H1 (cell line): ENCODE measurements at regions not wholly inside any gene's neighbourhood (a gene's known extent, or its start where the extent isn't known, plus 50 kb on each side); places are given as distances from the start of the nearest gene placed in this dataset.

Source experiments
- CTCF ChIA-PET: fragments of 300-600 bp; sonication (Branson Sonifier 250); formaldehyde crosslinking; loops from one replicate; lab custom pipeline; 2021; ENCODE audit not compliant: partially characterized antibody; lab: Charles Lee
- POLR2A ChIA-PET: fragments of 300-600 bp; sonication (Branson Sonifier 250); formaldehyde crosslinking; loops from one replicate; lab custom pipeline; 2021; ENCODE audit warnings: inconsistent platforms; ENCODE audit not compliant: partially characterized antibody; lab: Charles Lee
- DNase-seq, 2 experiments: peaks; one replicate each; pipeline versions ENCODE4 v3.0.0 to v3.0.0-alpha.2; 2010 to 2022; ENCODE audit warnings: low spot score in 2 of 2, low read depth in 1 of 2, mixed read lengths in 1 of 2
- FAIRE-seq: peaks from 2 replicates; lab custom pipeline; 2011; peaks lifted over from hg19 to GRCh38; lab: Jason Lieb, UNC
- H2AFZ ChIP-seq: 2 replicates; pipeline ENCODE4 v1.8.1; 2012; ENCODE audit warnings: low read length, inconsistent platforms
- H2AK5ac ChIP-seq: 2 replicates; pipeline ENCODE4 v1.6.1; 2013; ENCODE audit warnings: low read depth, low read length
- H2BK120ac ChIP-seq: replicated peaks from 2 replicates; pipeline ENCODE3; 2013; ENCODE audit warnings: low read depth, low read length, inconsistent platforms
- H2BK12ac ChIP-seq: 2 replicates; pipeline ENCODE4 v1.6.1; 2013; ENCODE audit warnings: low read depth, low read length
- H2BK15ac ChIP-seq: 2 replicates; pipeline ENCODE4 v1.6.1; 2013; ENCODE audit warnings: low read length
- H2BK20ac ChIP-seq: 2 replicates; pipeline ENCODE4 v1.6.1; 2013; ENCODE audit warnings: low read length
- H2BK5ac ChIP-seq: 2 replicates; pipeline ENCODE4 v1.6.1; 2013; ENCODE audit warnings: low read depth, low read length
- H3K14ac ChIP-seq: 2 replicates; pipeline ENCODE4 v1.6.1; 2013; ENCODE audit warnings: inconsistent platforms; ENCODE audit not compliant: insufficient read length
- H3K18ac ChIP-seq: 2 replicates; pipeline ENCODE4 v1.6.1; 2013; ENCODE audit warnings: low read length; ENCODE audit errors: extremely low read depth
- H3K23ac ChIP-seq: 2 replicates; pipeline ENCODE4 v1.6.1; 2013; ENCODE audit warnings: inconsistent platforms; ENCODE audit not compliant: insufficient read length
- H3K23me2 ChIP-seq: 2 replicates; pipeline ENCODE4 v1.6.1; 2013; ENCODE audit warnings: low read depth, low read length
- H3K27ac ChIP-seq: 2 replicates; pipeline ENCODE4 v1.6.1; 2011; ENCODE audit warnings: low read depth, low read length, inconsistent platforms
- H3K27me3 ChIP-seq, 4 experiments: replicated peaks in 1 of 4; 1 replicate in 1 of 4; 2 replicates in 3 of 4; pipeline versions ENCODE4 v1.6.1 to v1.8.1; 2011 to 2013; ENCODE audit warnings: low read length in 3 of 4, mild to moderate bottlenecking in 3 of 4, inconsistent platforms in 2 of 4, mixed read lengths in 2 of 4, moderate library complexity in 1 of 4; ENCODE audit not compliant: control insufficient read depth in 3 of 4, insufficient read depth in 3 of 4; ENCODE audit errors: extremely low read depth in 1 of 4
- H3K36me3 ChIP-seq, 4 experiments: 2 replicates each; pipeline versions ENCODE4 v1.6.1 to v1.8.1; 2011 to 2013; ENCODE audit warnings: mild to moderate bottlenecking in 4 of 4, low read length in 3 of 4, moderate library complexity in 2 of 4, control low read depth in 1 of 4, inconsistent platforms in 1 of 4; ENCODE audit not compliant: insufficient read depth in 4 of 4, control insufficient read depth in 2 of 4
- H3K4ac ChIP-seq: replicated peaks from 2 replicates; pipeline ENCODE3; 2013; ENCODE audit warnings: low read length, low read depth, mixed read lengths, inconsistent platforms; ENCODE audit not compliant: insufficient read length
- H3K4me1 ChIP-seq, 4 experiments: replicated peaks in 1 of 4; 1 replicate in 1 of 4; 2 replicates in 3 of 4; pipeline versions ENCODE4 v1.6.1 to v1.8.1; 2011 to 2013; ENCODE audit warnings: low read length in 3 of 4, inconsistent platforms in 2 of 4, mixed read lengths in 1 of 4; ENCODE audit not compliant: insufficient read depth in 4 of 4, control insufficient read depth in 3 of 4
- H3K4me2 ChIP-seq, 2 experiments: 2 replicates each; pipeline versions ENCODE4 v1.6.1 to v1.8.1; 2011 to 2013; ENCODE audit warnings: low read depth in 2 of 2, low read length in 2 of 2, control low read depth in 1 of 2, inconsistent platforms in 1 of 2, mild to moderate bottlenecking in 1 of 2; ENCODE audit not compliant: insufficient read depth in 1 of 2
- H3K4me3 ChIP-seq, 4 experiments: fragments of 200-600, 300-600 bp in 1 of 4; sonication (generic), shearing (Covaris generic), sonication (Bioruptor Twin) in 1 of 4; 2 replicates each; pipeline versions ENCODE4 v1.5.1 to v1.8.1; 2011 to 2016; ENCODE audit warnings: low read length in 4 of 4, low read depth in 3 of 4, control low read depth in 2 of 4, inconsistent platforms in 2 of 4, mild to moderate bottlenecking in 2 of 4, mixed read lengths in 1 of 4, moderate library complexity in 1 of 4; ENCODE audit not compliant: insufficient read depth in 2 of 4; ENCODE audit errors: extremely low read depth in 1 of 4
- H3K56ac ChIP-seq: replicated peaks from 2 replicates; pipeline ENCODE3; 2013; ENCODE audit warnings: low read depth, mild to moderate bottlenecking, mixed read lengths, low read length, inconsistent platforms; ENCODE audit not compliant: insufficient read length
- H3K79me1 ChIP-seq: 2 replicates; pipeline ENCODE4 v1.6.1; 2013; ENCODE audit warnings: low read depth, low read length, control low read depth
- H3K79me2 ChIP-seq, 2 experiments: 2 replicates each; pipeline versions ENCODE4 v1.6.1 to v1.8.1; 2012 to 2013; ENCODE audit warnings: low read length in 2 of 2, mild to moderate bottlenecking in 2 of 2, inconsistent platforms in 1 of 2; ENCODE audit not compliant: insufficient read depth in 2 of 2, control insufficient read depth in 1 of 2
- H3K9ac ChIP-seq, 4 experiments: replicated peaks in 1 of 4; 1 replicate in 1 of 4; 2 replicates in 3 of 4; pipeline versions ENCODE4 v1.6.1 to v1.8.1; 2011 to 2013; ENCODE audit warnings: low read depth in 3 of 4, low read length in 3 of 4, control low read depth in 2 of 4, mild to moderate bottlenecking in 2 of 4, moderate library complexity in 2 of 4, inconsistent platforms in 1 of 4; ENCODE audit errors: extremely low read depth in 1 of 4
- H3K9me3 ChIP-seq, 2 experiments: 2 replicates each; pipeline versions ENCODE4 v1.6.1 to v1.8.1; 2012 to 2013; ENCODE audit warnings: mild to moderate bottlenecking in 2 of 2, moderate library complexity in 2 of 2, control low read depth in 1 of 2, inconsistent platforms in 1 of 2, low read depth in 1 of 2, low read length in 1 of 2, mixed read lengths in 1 of 2; ENCODE audit not compliant: insufficient read depth in 2 of 2
- H4K20me1 ChIP-seq, 2 experiments: replicated peaks in 1 of 2; 2 replicates each; pipeline versions ENCODE3 to v1.8.1; 2011 to 2013; ENCODE audit warnings: inconsistent platforms in 2 of 2, low read length in 2 of 2, mild to moderate bottlenecking in 1 of 2; ENCODE audit not compliant: insufficient read depth in 2 of 2, control insufficient read depth in 1 of 2
- H4K5ac ChIP-seq: 2 replicates; pipeline ENCODE4 v1.6.1; 2013; ENCODE audit warnings: low read length, low read depth, mixed read lengths, inconsistent platforms; ENCODE audit not compliant: insufficient read length
- H4K8ac ChIP-seq: 2 replicates; pipeline ENCODE4 v1.8.0; 2013; ENCODE audit warnings: mild to moderate bottlenecking, moderate library complexity, low read length, inconsistent platforms; ENCODE audit not compliant: insufficient read depth; ENCODE audit errors: extremely low read depth
- H4K91ac ChIP-seq: replicated peaks from 2 replicates; pipeline ENCODE3; 2013; ENCODE audit warnings: low read length, mixed read lengths, inconsistent platforms; ENCODE audit not compliant: insufficient read length
- CTCF ChIP-seq, 3 experiments: IDR thresholded peaks; 1 replicate in 2 of 3; 2 replicates in 1 of 3; pipeline versions ENCODE4 v1.5.1 to v1.6.1; 2011; ENCODE audit warnings: low read length in 3 of 3, mild to moderate bottlenecking in 3 of 3, inconsistent platforms in 2 of 3, low read depth in 1 of 3, moderate library complexity in 1 of 3; ENCODE audit not compliant: insufficient read depth in 1 of 3; ENCODE audit errors: control extremely low read depth in 1 of 3
- WGBS, 2 experiments: shearing (Covaris generic) in 1 of 2; methylation state at CpG; one replicate each; pipeline versions ENCODE4 v1.1.6 to v1.1.7; 2013 to 2015; ENCODE audit warnings: low lambda C conversion rate in 2 of 2, mixed read lengths in 2 of 2, inconsistent platforms in 1 of 2, low coverage in 1 of 2, missing lambda C conversion rate in 1 of 2; ENCODE audit not compliant: insufficient replicate concordance in 2 of 2, insufficient coverage in 1 of 2, insufficient read length in 1 of 2; ENCODE audit errors: extremely low coverage in 1 of 2, missing lambda C conversion rate in 1 of 2; 5-methylcytosine and 5-hydroxymethylcytosine counted together

GRCh38 chr12:19718401-19718800, 279.1 kb downstream of the AEBP2 start:
- no peaks in the 10 kb centered on the region for H3K23me2 ChIP-seq
- H2BK15ac ChIP-seq = no peak overlapping the region
- no peaks in the 10 kb centered on the region for H3K27me3 ChIP-seq
- no peaks in the 10 kb centered on the region for H3K36me3 ChIP-seq
- POLR2A ChIA-PET = no interaction called here
- no peak overlapping the region for H3K56ac ChIP-seq
- TF ChIP-seq CTCF (IDR thresholded peaks at IDR 0.05; ENCODE audit: control extremely low read depth in 1 of 3, insufficient read depth in 1 of 3, low read depth in 1 of 3, low read length in 3 of 3) = no peak
- TF ChIP-seq, all 59 proteins: peak for 0
- Histone ChIP-seq H3K18ac (no peak overlapping the region), H4K20me1 (no peaks in the 10 kb centered on the region), H2AFZ (no peak overlapping the region), H2BK120ac (no peak overlapping the region), H2AK5ac (no peak overlapping the region), H3K79me1 (no peaks in the 10 kb centered on the region), H3K4me2 (no peak overlapping the region), H3K4ac (no peak overlapping the region), H2BK5ac (no peak overlapping the region), H2BK12ac (no peak overlapping the region), H3K4me3 (no peak overlapping the region), H4K5ac (no peak overlapping the region), H3K9me3 (no peaks in the 10 kb centered on the region), H3K27ac (no peak overlapping the region), H3K14ac (no peak overlapping the region), H3K4me1 (no peaks in the 10 kb centered on the region), H4K8ac (no peak overlapping the region), H2BK20ac (no peak overlapping the region), H3K9ac (no peak overlapping the region), H3K23ac (no peak overlapping the region), H4K91ac (no peak overlapping the region), H3K79me2 (no peaks in the 10 kb centered on the region)
- no peak for DNase-seq
- WGBS, 2 experiments = 91% methylated on average over 2 of the region's 2 CpGs; no CpG with 5 or more reads in 1 of the 2 experiments
- FAIRE-seq = no peak
- CTCF ChIA-PET = interaction anchor here (1.1 to 1.6 kb wide), 3 partner anchors 9 to 75 kb away, joined by 5 to 9 read pairs (median 5); no protein-coding TSS in a partner anchor
